GM19351 (cell line): ENCODE measurements at regions not wholly inside any gene's neighbourhood (a gene's known extent, or its start where the extent isn't known, plus 50 kb on each side); places are given as distances from the start of the nearest gene placed in this dataset.
"Not testable (repeated sequence)": the region's sequence is repeated elsewhere in the genome, so short reads cannot be mapped to it uniquely, and the experiment has no call there.

Source experiments
- ATAC-seq: cut with Tn5 transposase; IDR thresholded peaks from one replicate; pipeline ENCODE4 v1.9.1; 2021; ENCODE audit warnings: mild to moderate bottlenecking, moderate library complexity; ENCODE audit not compliant: unreplicated experiment

- no peak for ATAC-seq
Observed at GRCh38 chr9:90517103-90517502, 125.5 kb downstream of the DIRAS2 start.

DNA sequence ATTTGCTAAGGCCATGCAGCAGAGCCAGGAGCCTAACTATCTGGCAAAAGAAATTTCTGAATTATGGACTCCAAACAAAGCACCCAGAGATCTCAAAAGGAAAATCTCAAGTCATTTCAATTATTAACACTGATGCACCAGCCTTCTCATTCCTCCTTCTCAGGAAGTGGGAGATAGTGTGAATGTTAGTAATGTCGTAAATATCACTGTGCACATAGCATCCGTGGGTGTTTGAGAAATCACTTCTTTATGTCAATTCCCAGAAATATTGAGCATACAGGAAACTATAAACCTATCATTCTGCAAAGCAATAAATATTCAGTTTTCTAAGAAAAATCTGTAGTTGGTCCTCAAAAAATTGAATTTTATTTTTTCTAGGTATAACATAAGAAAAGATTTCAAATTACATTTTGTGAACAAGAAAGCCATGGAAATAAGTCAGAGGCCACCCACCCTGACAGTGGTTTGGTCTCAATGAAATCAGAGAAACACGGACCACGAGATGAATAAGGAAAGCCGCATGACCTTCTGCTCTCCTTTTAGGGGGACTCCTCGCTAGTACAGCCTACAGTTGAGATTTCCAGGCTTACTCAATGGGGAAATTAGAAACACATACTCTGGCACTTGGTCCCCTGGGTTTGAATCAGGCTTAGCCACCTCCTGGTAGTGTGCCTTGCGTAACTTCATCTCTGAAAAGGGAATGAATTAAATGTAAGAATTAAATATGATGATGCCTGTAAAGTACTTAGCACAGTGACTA, 120.6 kb downstream of the DIRAS2 start:
- ATAC-seq = no peak

- no peak for ATAC-seq
Observed at GRCh38 chr9:90523958-90524357, 118.7 kb downstream of the DIRAS2 start.

- ATAC-seq = no peak
Observed at GRCh38 chr9:90526386-90526785, 116.2 kb downstream of the DIRAS2 start.

GRCh38 chr9:90536094-90536493, 106.5 kb downstream of the DIRAS2 start:
- not testable (repeated sequence) for ATAC-seq

GRCh38 chr9:90538566-90538965, 104.1 kb downstream of the DIRAS2 start:
- no peak for ATAC-seq

GRCh38 chr9:90539286-90539685, 103.3 kb downstream of the DIRAS2 start:
- ATAC-seq = no peak

- no peak for ATAC-seq
Observed at GRCh38 chr9:90540734-90541133, 101.9 kb downstream of the DIRAS2 start.

DNA sequence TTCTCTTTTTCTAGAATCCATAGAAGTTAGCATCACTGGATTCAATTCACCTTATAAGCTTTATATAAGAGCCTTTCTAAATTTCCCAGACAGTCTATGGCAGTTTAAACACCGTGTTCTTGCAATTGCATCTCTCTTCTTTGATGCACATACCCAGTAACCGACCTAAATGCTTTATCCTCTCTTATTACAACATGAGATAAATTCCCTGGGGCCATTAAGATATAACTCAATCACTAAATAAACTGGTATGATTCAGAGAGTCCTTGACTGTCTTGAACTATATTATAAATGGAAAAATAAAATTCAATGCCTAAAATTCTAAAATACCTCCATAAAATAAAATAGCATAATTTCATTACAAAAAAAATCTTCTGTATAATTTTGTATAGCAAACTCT, 98.1 kb downstream of the DIRAS2 start:
- ATAC-seq = no peak

DNA sequence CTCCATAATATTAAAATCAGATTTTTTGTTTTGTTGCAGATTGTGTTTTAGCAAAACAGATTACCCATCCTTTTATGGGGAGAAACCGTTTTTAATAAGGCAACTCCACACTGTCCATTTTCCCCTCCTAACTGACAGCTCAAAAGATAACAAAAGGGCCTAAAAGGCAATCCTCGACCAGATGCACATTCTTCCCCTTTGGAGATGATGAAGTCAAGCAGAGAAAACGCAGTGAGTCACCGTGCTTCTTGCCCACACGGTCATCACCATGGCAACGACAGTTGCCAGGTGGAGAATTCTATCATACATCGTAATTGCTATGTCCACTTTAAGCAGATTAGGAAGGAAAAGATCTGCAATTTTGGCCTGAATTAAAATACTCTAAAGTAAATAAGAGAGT, 96.4 kb downstream of the DIRAS2 start:
- ATAC-seq = no peak

DNA sequence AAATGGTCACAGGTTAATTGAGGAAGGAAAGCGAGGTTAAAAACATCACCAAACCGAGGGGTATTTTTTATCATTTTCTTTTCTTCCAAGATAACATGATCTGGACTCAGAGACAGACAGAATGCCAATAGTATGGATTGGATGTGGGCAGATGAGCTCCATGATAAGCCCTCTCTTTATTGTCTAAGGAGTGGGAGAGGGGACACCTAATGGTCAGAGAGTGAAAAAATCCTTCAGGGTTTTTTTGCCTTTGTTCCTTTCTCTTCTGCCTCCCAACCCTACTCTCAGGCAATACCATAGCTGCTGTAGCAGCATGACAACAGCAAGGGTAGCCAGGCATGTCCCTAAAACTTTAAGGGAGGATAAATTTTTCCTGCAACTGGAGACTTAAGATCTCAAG, 94.7 kb downstream of the DIRAS2 start:
- no peak for ATAC-seq

DNA sequence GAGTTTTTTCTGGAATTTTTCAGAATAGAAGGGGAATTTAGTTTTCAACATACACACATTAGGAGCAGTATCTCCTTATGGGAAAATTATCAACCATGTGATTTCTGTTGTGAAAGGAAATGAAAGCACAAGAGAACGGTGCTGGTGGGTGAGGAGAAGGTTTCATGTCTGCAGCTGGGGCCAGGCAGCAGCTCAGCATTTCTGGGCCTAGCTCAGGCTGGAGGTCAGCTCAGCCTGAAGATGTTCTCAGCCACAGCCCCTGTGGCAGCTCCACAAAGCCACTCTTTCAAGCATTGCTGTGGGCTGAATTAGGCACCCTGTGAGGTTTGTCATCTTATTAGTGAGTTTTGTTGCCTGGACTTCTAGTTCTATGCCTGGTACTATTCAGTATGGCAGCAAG, 90.3 kb downstream of the DIRAS2 start:
- ATAC-seq = peak; percentile 90

DNA sequence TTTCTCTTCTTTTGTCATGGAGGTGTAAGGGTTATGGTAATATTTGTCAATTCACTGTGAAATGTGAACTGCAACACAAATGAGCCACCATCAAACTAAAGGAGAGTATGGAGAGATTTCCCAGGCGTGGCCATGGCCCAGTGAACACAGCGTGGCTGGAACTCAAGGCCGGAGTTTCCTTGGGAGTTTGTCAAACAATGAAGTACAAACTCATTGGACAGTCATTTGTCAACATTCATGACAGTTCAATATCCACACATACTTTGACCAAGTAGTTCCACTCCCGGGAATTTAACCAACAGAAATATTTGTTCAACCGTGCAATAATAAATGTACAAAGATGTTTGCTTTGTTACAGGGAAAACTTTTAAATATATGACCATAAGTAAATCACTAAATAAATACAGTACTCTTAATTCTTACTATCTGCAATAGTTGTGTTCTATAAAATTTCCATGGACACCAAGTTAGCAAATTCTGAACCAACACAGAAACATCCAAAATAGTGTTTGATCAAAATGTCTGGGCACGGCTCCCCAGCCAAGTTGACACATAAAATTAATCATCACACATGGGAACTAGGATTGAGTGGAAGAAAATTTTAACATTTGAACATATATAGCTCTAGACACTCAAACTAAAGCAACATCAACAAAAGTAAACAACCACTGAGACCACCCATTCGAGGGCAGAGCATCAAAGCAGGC, 87.1 kb downstream of the DIRAS2 start:
- ATAC-seq = no peak

- ATAC-seq = no peak
Observed at GRCh38 chr9:90556897-90557675, 85.5 kb downstream of the DIRAS2 start.

GRCh38 chr9:90559075-90560073, 83.2 kb downstream of the DIRAS2 start:
- ATAC-seq = no peak
